OCI-LY1 (cell line): ENCODE measurements at regions not wholly inside any gene's neighbourhood (a gene's known extent, or its start where the extent isn't known, plus 50 kb on each side); places are given as distances from the start of the nearest gene placed in this dataset.

ENCODE experiments used
- H2AFZ ChIP-seq: fragments of 200-600 bp; sonication (generic), shearing (Covaris generic); 2 replicates; pipeline ENCODE4 v1.6.0; 2014; ENCODE audit warnings: antibody characterized with exemption, mild to moderate bottlenecking, low read length
- H3F3A ChIP-seq: fragments of 200-600 bp; sonication (generic), shearing (Covaris generic); 2 replicates; pipeline ENCODE4 v1.6.0; 2014; ENCODE audit warnings: mild to moderate bottlenecking, antibody characterized with exemption, low read length, moderate library complexity; ENCODE audit not compliant: insufficient read depth
- H3K27ac ChIP-seq: fragments of 200-600 bp; sonication (generic); 2 replicates; pipeline ENCODE4 v1.5.1; 2014; ENCODE audit warnings: low read length, mixed run types, mild to moderate bottlenecking, low read depth; ENCODE audit not compliant: poor library complexity, severe bottlenecking
- H3K27me3 ChIP-seq: fragments of 200-600 bp; sonication (generic); 2 replicates; pipeline ENCODE4 v1.6.0; 2014; ENCODE audit warnings: antibody characterized with exemption, mild to moderate bottlenecking, low read length, moderate library complexity; ENCODE audit not compliant: insufficient read depth
- H3K36me3 ChIP-seq: fragments of 200-600 bp; sonication (generic); 2 replicates; pipeline ENCODE4 v1.6.1; 2014; ENCODE audit warnings: mild to moderate bottlenecking, antibody characterized with exemption, low read length, moderate library complexity, mixed read lengths; ENCODE audit not compliant: insufficient read depth
- H3K4me1 ChIP-seq: fragments of 200-600 bp; sonication (generic); 2 replicates; pipeline ENCODE4 v1.5.1; 2014; ENCODE audit warnings: mild to moderate bottlenecking, low read length, moderate library complexity; ENCODE audit not compliant: insufficient read depth, severe bottlenecking
- H3K4me2 ChIP-seq: fragments of 200-600 bp; sonication (generic), shearing (Covaris generic); 2 replicates; pipeline ENCODE4 v1.6.1; 2014; ENCODE audit warnings: low read length
- H3K4me3 ChIP-seq: fragments of 200-600 bp; sonication (generic); 2 replicates; pipeline ENCODE4 v1.5.1; 2014; ENCODE audit warnings: low read length, low read depth, mild to moderate bottlenecking, mixed read lengths; ENCODE audit not compliant: poor library complexity, severe bottlenecking
- H3K79me2 ChIP-seq: fragments of 200-600 bp; shearing (Covaris generic); 2 replicates; pipeline ENCODE4 v1.6.1; 2016; ENCODE audit warnings: mixed run types, low read length, mixed read lengths; ENCODE audit not compliant: insufficient read depth
- H3K9ac ChIP-seq: fragments of 200-600 bp; sonication (generic), shearing (Covaris generic); 2 replicates; pipeline ENCODE4 v1.6.1; 2014; ENCODE audit warnings: mild to moderate bottlenecking, low read length, mixed read lengths
- H3K9me2 ChIP-seq: fragments of 200-600 bp; sonication (generic), shearing (Covaris generic); 2 replicates; pipeline ENCODE4 v1.6.1; 2014; ENCODE audit warnings: low read depth, mild to moderate bottlenecking, low read length, mixed read lengths
- H3K9me3 ChIP-seq: fragments of 200-600 bp; shearing (Covaris generic); 2 replicates; pipeline ENCODE4 v1.6.1; 2014; ENCODE audit warnings: low read length, mixed read lengths
- H4K20me1 ChIP-seq: fragments of 200-600 bp; sonication (generic), shearing (Covaris generic); 2 replicates; pipeline ENCODE4 v1.6.0; 2016; ENCODE audit warnings: mild to moderate bottlenecking, low read length; ENCODE audit not compliant: insufficient read depth
- EZH2 ChIP-seq: fragments of 200-600 bp; sonication (generic), shearing (Covaris generic); IDR thresholded peaks from 2 replicates; pipeline ENCODE4 v1.8.0; 2017; ENCODE audit warnings: borderline replicate concordance, mixed run types, mild to moderate bottlenecking, antibody characterized with exemption, low read length, moderate library complexity, mixed read lengths
- TF ChIP-seq, protein P1 (sequence below): fragments of 200-600 bp; sonication (generic), shearing (Covaris generic); IDR thresholded peaks from 2 replicates; pipeline ENCODE4 v1.5.1; 2017; ENCODE audit warnings: mild to moderate bottlenecking, antibody characterized with exemption, low read length, moderate library complexity, mixed read lengths

DNA sequence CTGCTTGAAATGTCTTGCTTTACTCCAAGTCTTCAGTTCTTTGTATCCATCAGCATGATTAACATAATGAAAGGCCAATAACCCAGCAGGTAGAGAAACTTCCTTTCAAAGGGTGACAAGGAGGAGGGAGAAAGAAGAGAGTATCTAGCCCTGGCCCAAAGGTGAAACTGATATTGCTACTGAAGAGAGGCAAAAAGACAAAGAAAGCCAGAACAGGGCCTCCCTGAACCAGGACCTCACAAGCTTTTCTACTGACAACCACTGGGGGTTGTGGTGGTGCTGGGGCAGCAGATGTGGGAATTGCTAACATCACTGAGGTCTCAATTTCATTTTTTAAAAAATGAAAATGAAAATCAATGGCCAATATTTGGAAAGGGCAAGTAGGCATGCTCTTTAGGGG lies 234.1 kb downstream of the RSL24D1 start:
- Histone ChIP-seq H3K4me3 (no peak overlapping the region), H2AFZ (no peak overlapping the region), H3K4me2 (no peak overlapping the region)

DNA sequence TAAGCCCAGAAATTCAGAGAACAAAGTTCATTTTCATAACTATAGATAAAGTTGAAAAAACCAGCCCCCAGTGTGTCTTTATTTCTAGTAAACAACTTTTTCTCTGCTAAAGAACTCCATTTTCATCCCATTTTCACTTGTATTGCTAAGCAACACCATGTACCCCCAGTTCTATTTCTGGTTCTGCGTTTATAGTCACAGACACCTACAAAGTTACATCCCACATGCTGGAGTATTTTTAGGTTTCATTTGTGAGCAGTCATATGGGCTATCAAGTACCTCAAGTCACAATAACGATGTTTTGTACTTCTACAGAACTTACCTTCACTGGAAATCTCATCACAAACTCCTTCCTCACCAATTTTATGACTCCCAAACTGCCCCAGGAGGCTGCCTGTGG lies 236.5 kb downstream of the RSL24D1 start:
- no peak overlapping the region for H3K4me2 ChIP-seq
- no peaks in the 10 kb centered on the region for H3K27me3 ChIP-seq
- no peak overlapping the region for H3K9ac ChIP-seq
- no peaks in the 10 kb centered on the region for H3F3A ChIP-seq
- H3K4me3 ChIP-seq = no peak overlapping the region
- H3K79me2 ChIP-seq = no peaks in the 10 kb centered on the region
- no peaks in the 10 kb centered on the region for H3K9me2 ChIP-seq
- TF ChIP-seq, protein P1, sequence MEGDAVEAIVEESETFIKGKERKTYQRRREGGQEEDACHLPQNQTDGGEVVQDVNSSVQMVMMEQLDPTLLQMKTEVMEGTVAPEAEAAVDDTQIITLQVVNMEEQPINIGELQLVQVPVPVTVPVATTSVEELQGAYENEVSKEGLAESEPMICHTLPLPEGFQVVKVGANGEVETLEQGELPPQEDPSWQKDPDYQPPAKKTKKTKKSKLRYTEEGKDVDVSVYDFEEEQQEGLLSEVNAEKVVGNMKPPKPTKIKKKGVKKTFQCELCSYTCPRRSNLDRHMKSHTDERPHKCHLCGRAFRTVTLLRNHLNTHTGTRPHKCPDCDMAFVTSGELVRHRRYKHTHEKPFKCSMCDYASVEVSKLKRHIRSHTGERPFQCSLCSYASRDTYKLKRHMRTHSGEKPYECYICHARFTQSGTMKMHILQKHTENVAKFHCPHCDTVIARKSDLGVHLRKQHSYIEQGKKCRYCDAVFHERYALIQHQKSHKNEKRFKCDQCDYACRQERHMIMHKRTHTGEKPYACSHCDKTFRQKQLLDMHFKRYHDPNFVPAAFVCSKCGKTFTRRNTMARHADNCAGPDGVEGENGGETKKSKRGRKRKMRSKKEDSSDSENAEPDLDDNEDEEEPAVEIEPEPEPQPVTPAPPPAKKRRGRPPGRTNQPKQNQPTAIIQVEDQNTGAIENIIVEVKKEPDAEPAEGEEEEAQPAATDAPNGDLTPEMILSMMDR = no peak
- TF ChIP-seq EZH2 = no peak
- H2AFZ ChIP-seq = no peak overlapping the region
- no peak overlapping the region for H3K27ac ChIP-seq
- no peaks in the 10 kb centered on the region; the same call in 1 of the 2 replicates for H3K9me3 ChIP-seq
- no peaks in the 10 kb centered on the region for H3K4me1 ChIP-seq
- no peaks in the 10 kb centered on the region for H4K20me1 ChIP-seq
- H3K36me3 ChIP-seq = no peaks in the 10 kb centered on the region

More for the DNA sequence above, 234.1 kb downstream of the RSL24D1 start:
- Histone ChIP-seq H3K27ac (no peak overlapping the region), H3F3A (no peaks in the 10 kb centered on the region), H4K20me1 (no peaks in the 10 kb centered on the region), H3K36me3 (no peaks in the 10 kb centered on the region), H3K9ac (no peak overlapping the region), H3K79me2 (no peaks in the 10 kb centered on the region), H3K9me2 (no peaks in the 10 kb centered on the region), H3K4me1 (no peaks in the 10 kb centered on the region), H3K9me3 (no peaks in the 10 kb centered on the region; the same call in 1 of the 2 replicates), H3K27me3 (no peaks in the 10 kb centered on the region)
- no peak for TF ChIP-seq EZH2
- TF ChIP-seq, protein P1 = no peak

DNA sequence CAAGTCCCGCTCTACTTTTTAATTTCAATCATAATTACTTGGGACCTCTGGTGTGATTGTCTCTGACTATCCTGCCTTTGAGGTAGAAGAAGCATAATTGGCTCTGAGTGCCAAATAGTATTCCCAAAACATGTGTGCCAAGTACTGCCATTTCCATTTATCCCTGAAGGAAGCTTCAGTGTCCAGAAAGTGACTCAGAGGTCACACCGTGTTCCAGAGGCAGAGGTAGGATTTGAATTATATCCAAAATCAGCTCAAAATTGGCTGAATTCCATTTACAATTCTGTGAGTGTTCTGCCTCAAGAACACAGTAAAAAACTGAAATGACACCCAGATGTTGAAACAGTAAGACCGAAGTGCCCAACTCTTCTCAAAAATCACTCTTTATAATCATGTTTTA lies 255.3 kb downstream of the RSL24D1 start:
- no peaks in the 10 kb centered on the region for H3K79me2 ChIP-seq
- H3K4me3 ChIP-seq = no peak overlapping the region
- no peaks in the 10 kb centered on the region for H3K4me1 ChIP-seq
- no peaks in the 10 kb centered on the region for H3K9me2 ChIP-seq
- no peak overlapping the region for H3K4me2 ChIP-seq
- no peaks in the 10 kb centered on the region for H3K27me3 ChIP-seq
- no peaks in the 10 kb centered on the region for H4K20me1 ChIP-seq
- H3K36me3 ChIP-seq = no peaks in the 10 kb centered on the region
- H2AFZ ChIP-seq = no peak overlapping the region
- TF ChIP-seq EZH2 = no peak
- TF ChIP-seq, protein P1 = no peak
- H3K9ac ChIP-seq = no peak overlapping the region
- no peaks in the 10 kb centered on the region for H3K9me3 ChIP-seq
- H3F3A ChIP-seq = no peaks in the 10 kb centered on the region
- H3K27ac ChIP-seq = no peak overlapping the region
